ENCODE measurements at regions not wholly inside any gene's neighbourhood (a gene's known extent, or its start where the extent isn't known, plus 50 kb on each side); places are given as distances from the start of the nearest gene placed in this dataset.

- H3K4me3 ChIP-seq (replicated peaks; ENCODE audit: low read depth, low read length), result no peak overlapping the region
- TF ChIP-seq CTCF (IDR thresholded peaks at IDR 0.05; ENCODE audit: low read length, missing control alignments), result no peak
- no peak for DNase-seq (ENCODE audit: low read depth)
These were observed 636.7 kb downstream of the PLA2G4A start for GRCh38 chr1:187465441-187465840.

- TF ChIP-seq CTCF (IDR thresholded peaks at IDR 0.05; ENCODE audit: low read length, missing control alignments), result no peak
- no peak overlapping the region for H3K4me3 ChIP-seq (replicated peaks; ENCODE audit: low read depth, low read length)
- DNase-seq (ENCODE audit: low read depth), result no peak
These were observed 641.1 kb downstream of the PLA2G4A start for GRCh38 chr1:187469836-187470235.

- no peak for TF ChIP-seq CTCF (IDR thresholded peaks at IDR 0.05; ENCODE audit: low read length, missing control alignments)
- no peak overlapping the region for H3K4me3 ChIP-seq (replicated peaks; ENCODE audit: low read depth, low read length)
- DNase-seq (ENCODE audit: low read depth), result peak; percentile 57
These were observed 642.8 kb downstream of the PLA2G4A start for GRCh38 chr1:187471555-187471954.

- peak; percentile 40 for DNase-seq (ENCODE audit: low read depth)
- TF ChIP-seq CTCF (IDR thresholded peaks at IDR 0.05; ENCODE audit: low read length, missing control alignments), result no peak
- H3K4me3 ChIP-seq (replicated peaks; ENCODE audit: low read depth, low read length), result no peak overlapping the region
These were observed 645.6 kb downstream of the PLA2G4A start for GRCh38 chr1:187474336-187474735.

- no peak overlapping the region for H3K4me3 ChIP-seq (replicated peaks; ENCODE audit: low read depth, low read length)
- DNase-seq (ENCODE audit: low read depth), result peak; percentile 42
- peak; percentile 46 for TF ChIP-seq CTCF (IDR thresholded peaks at IDR 0.05; ENCODE audit: low read length, missing control alignments)
These were observed 647.9 kb downstream of the PLA2G4A start for GRCh38 chr1:187476671-187477070.

- H3K4me3 ChIP-seq (replicated peaks; ENCODE audit: low read depth, low read length), result no peak overlapping the region
- DNase-seq (ENCODE audit: low read depth), result peak; percentile 38
- no peak for TF ChIP-seq CTCF (IDR thresholded peaks at IDR 0.05; ENCODE audit: low read length, missing control alignments)
These were observed 648.4 kb downstream of the PLA2G4A start for GRCh38 chr1:187477103-187477502.

GRCh38 chr1:187477535-187477934, 648.8 kb downstream of the PLA2G4A start:
- no peak overlapping the region for H3K4me3 ChIP-seq (replicated peaks; ENCODE audit: low read depth, low read length)
- TF ChIP-seq CTCF (IDR thresholded peaks at IDR 0.05; ENCODE audit: low read length, missing control alignments), result no peak
- DNase-seq (ENCODE audit: low read depth), result peak; percentile 3
